HCT116 (cell line): ENCODE measurements at regions not wholly inside any gene's neighbourhood (a gene's known extent, or its start where the extent isn't known, plus 50 kb on each side); places are given as distances from the start of the nearest gene placed in this dataset.

ENCODE experiments used
- ATAC-seq: fragments of 200-7000 bp; cut with Tn5 transposase; 2 replicates; pipeline ENCODE4 v1.9.1; 2020; ENCODE audit warnings: mild to moderate bottlenecking, moderate library complexity
- BruUV-seq: library from RNA; stranded (reverse); fragments of 400-500 nt; replicated peaks from 2 replicates; lab custom pipeline; 2021; lab: Mats Ljungman, UMichigan
- CTCF ChIA-PET: fragments of 300-600 bp; sonication (Branson Sonifier 250); formaldehyde crosslinking; loops from one replicate; lab custom pipeline; 2021; ENCODE audit warnings: antibody characterized with exemption; lab: Charles Lee
- POLR2A ChIA-PET: fragments of 300-600, 350-600 bp; sonication (Branson Sonifier 250); formaldehyde crosslinking; loops from one replicate; lab custom pipeline; 2021; ENCODE audit warnings: antibody characterized with exemption; lab: Charles Lee
- RAD21 ChIA-PET, 2 experiments: fragments of 300-600 bp; sonication (Branson Sonifier 250); formaldehyde crosslinking; loops; one replicate each; lab custom pipeline; 2023; ENCODE audit warnings: low total read pairs in 2 of 2; ENCODE audit not compliant: uncharacterized antibody in 2 of 2, unreplicated experiment in 2 of 2, low non-redundant PET in 1 of 2; lab: Charles Lee
- DNase-seq: peaks from one replicate; pipeline ENCODE4 v3.0.0-alpha.2; 2010; ENCODE audit warnings: low read depth, low spot score
- H2AFZ ChIP-seq: fragments of 200-600 bp; shearing (Covaris generic), sonication (generic); 2 replicates; pipeline ENCODE4 v1.6.1; 2017; ENCODE audit warnings: low read depth, mixed run types, mixed read lengths, antibody characterized with exemption, low read length; ENCODE audit not compliant: poor library complexity, severe bottlenecking
- H3K27ac ChIP-seq: 2 replicates; pipeline ENCODE4 v1.5.1; 2012; ENCODE audit warnings: low read depth, low read length
- H3K27me3 ChIP-seq: fragments of 200-600 bp; sonication (generic); 2 replicates; pipeline ENCODE4 v1.6.1; 2016; ENCODE audit warnings: mixed run types, low read length, mixed read lengths; ENCODE audit not compliant: insufficient read depth
- H3K36me3 ChIP-seq, 2 experiments: fragments of 200-500 bp in 1 of 2; fragments of 200-600 bp in 1 of 2; sonication (Bioruptor generic) in 1 of 2; sonication (generic) in 1 of 2; 2 replicates each; pipeline versions ENCODE4 v1.5.1 to v1.6.1; 2014 to 2016; ENCODE audit warnings: low read length in 2 of 2, inconsistent platforms in 1 of 2, mixed read lengths in 1 of 2, mixed run types in 1 of 2; ENCODE audit not compliant: insufficient read depth in 2 of 2, control insufficient read depth in 1 of 2
- H3K4me1 ChIP-seq, 2 experiments: fragments of 200-600 bp in 1 of 2; sonication (generic) in 1 of 2; 2 replicates each; pipeline versions ENCODE4 v1.5.1 to v1.6.1; 2012 to 2017; ENCODE audit warnings: low read length in 2 of 2, inconsistent platforms in 1 of 2, mild to moderate bottlenecking in 1 of 2, mixed read lengths in 1 of 2, mixed run types in 1 of 2, moderate library complexity in 1 of 2; ENCODE audit not compliant: insufficient read depth in 2 of 2, control insufficient read depth in 1 of 2
- H3K4me2 ChIP-seq: fragments of 200-600 bp; sonication (generic); 2 replicates; pipeline ENCODE4 v1.6.1; 2017; ENCODE audit warnings: mixed run types, low read length, mixed read lengths
- H3K4me3 ChIP-seq, 2 experiments: fragments of 200-600 bp in 1 of 2; sonication (generic) in 1 of 2; replicated peaks in 1 of 2; 2 replicates each; pipeline ENCODE4 v1.5.1; 2011 to 2016; ENCODE audit warnings: low read length in 2 of 2, control low read depth in 1 of 2, low read depth in 1 of 2, mild to moderate bottlenecking in 1 of 2, mixed read lengths in 1 of 2, mixed run types in 1 of 2
- H3K79me2 ChIP-seq: fragments of 200-600 bp; sonication (generic); 2 replicates; pipeline ENCODE4 v1.6.1; 2017; ENCODE audit warnings: mild to moderate bottlenecking, mixed run types, low read length, moderate library complexity, mixed read lengths; ENCODE audit not compliant: insufficient read depth
- H3K9ac ChIP-seq: fragments of 200-600 bp; sonication (generic); 2 replicates; pipeline ENCODE4 v1.6.1; 2016; ENCODE audit warnings: low read length, mixed read lengths
- H3K9me2 ChIP-seq: fragments of 200-600 bp; sonication (generic), shearing (Covaris generic); 2 replicates; pipeline ENCODE4 v1.6.1; 2017; ENCODE audit warnings: mixed run types, mild to moderate bottlenecking, moderate library complexity; ENCODE audit not compliant: insufficient read depth
- H3K9me3 ChIP-seq, 2 experiments: fragments of 200-500 bp in 1 of 2; fragments of 200-600 bp in 1 of 2; sonication (Bioruptor generic) in 1 of 2; sonication (generic) in 1 of 2; 2 replicates each; pipeline ENCODE4 v1.6.1; 2014 to 2017; ENCODE audit warnings: low read length in 2 of 2, mixed read lengths in 2 of 2, inconsistent platforms in 1 of 2, low read depth in 1 of 2, mild to moderate bottlenecking in 1 of 2, mixed run types in 1 of 2, moderate library complexity in 1 of 2; ENCODE audit not compliant: control insufficient read depth in 1 of 2, insufficient read depth in 1 of 2
- H4K20me1 ChIP-seq: fragments of 200-600 bp; sonication (generic), shearing (Covaris generic); 2 replicates; pipeline ENCODE4 v1.6.1; 2017; ENCODE audit warnings: mixed run types, mild to moderate bottlenecking, moderate library complexity; ENCODE audit not compliant: insufficient read depth
- ATF3 ChIP-seq: IDR thresholded peaks from 2 replicates; pipeline ENCODE4 v1.6.1; 2012
- CEBPB ChIP-seq: IDR thresholded peaks from 2 replicates; pipeline ENCODE4 v1.6.1; 2012; ENCODE audit warnings: low read depth
- EGR1 ChIP-seq: IDR thresholded peaks from 2 replicates; pipeline ENCODE4 v1.6.1; 2012; ENCODE audit warnings: low read depth
- ELF1 ChIP-seq: IDR thresholded peaks from 2 replicates; pipeline ENCODE4 v1.6.1; 2012; ENCODE audit warnings: low read depth, borderline replicate concordance
- EZH2 ChIP-seq: fragments of 200-600 bp; sonication (generic); IDR thresholded peaks from 2 replicates; pipeline ENCODE4 v1.6.1; 2017; ENCODE audit warnings: antibody characterized with exemption, mixed run types
- FOSL1 ChIP-seq: IDR thresholded peaks from 2 replicates; pipeline ENCODE4 v1.6.1; 2012; ENCODE audit warnings: low read depth
- JUND ChIP-seq: IDR thresholded peaks from 2 replicates; pipeline ENCODE4 v1.6.1; 2012
- MAX ChIP-seq: IDR thresholded peaks from 2 replicates; pipeline ENCODE4 v1.6.1; 2012
- POLR2A ChIP-seq: IDR thresholded peaks from 2 replicates; pipeline ENCODE4 v1.7.0; 2011; ENCODE audit warnings: borderline replicate concordance; ENCODE audit not compliant: insufficient read depth, insufficient read length; ENCODE audit errors: extremely low read depth
- POLR2AphosphoS5 ChIP-seq: IDR thresholded peaks from 2 replicates; pipeline ENCODE4 v1.6.1; 2011; ENCODE audit warnings: mild to moderate bottlenecking, low read depth, low read length, moderate library complexity
- REST ChIP-seq: IDR thresholded peaks from 2 replicates; pipeline ENCODE4 v1.6.1; 2012; ENCODE audit warnings: low read depth
- SIN3A ChIP-seq: IDR thresholded peaks from 2 replicates; pipeline ENCODE4 v1.6.1; 2012; ENCODE audit warnings: low read depth
- TCF7L2 ChIP-seq: IDR thresholded peaks from 2 replicates; pipeline ENCODE4 v1.7.0; 2011; ENCODE audit warnings: borderline replicate concordance, inconsistent platforms; ENCODE audit not compliant: insufficient read depth, insufficient read length; ENCODE audit errors: extremely low read depth
- ZFX ChIP-seq: fragments of 450-650 bp; IDR thresholded peaks from 2 replicates; pipeline ENCODE4 v1.6.1; 2017
- ZNF274 ChIP-seq: fragments of 200-500 bp; sonication (Bioruptor generic); IDR thresholded peaks from 2 replicates; pipeline ENCODE4 v1.6.1; 2014; ENCODE audit warnings: mild to moderate bottlenecking, low read depth, low read length, inconsistent platforms
- intact Hi-C: fragments of 100-400 bp; cut with micrococcal nuclease; formaldehyde crosslinking; loops from 2 replicates; pipeline ENCODE4 v1.10.0; 2022

- no peak overlapping the region for H3K4me2 ChIP-seq
- BruUV-seq, result no TSS peak
- ATAC-seq, result no peak
These were observed 300.5 kb downstream of the HTR7 start for GRCh38 chr10:90557385-90557784.

More at GRCh38 chr10:90557385-90557784, 300.5 kb downstream of the HTR7 start:
- no peaks in the 10 kb centered on the region for H3K27me3 ChIP-seq
- no peaks in the 10 kb centered on the region for H4K20me1 ChIP-seq
- H3K36me3 ChIP-seq, result no peaks in the 10 kb centered on the region
- H3K4me3 ChIP-seq, result no peak overlapping the region
- ChIA-PET RAD21 (no interaction called here), POLR2A (no interaction called here), CTCF (no interaction called here)
- no peaks in the 10 kb centered on the region for H3K9me2 ChIP-seq
- TF ChIP-seq POLR2A (no peak), FOSL1 (no peak), EZH2 (no peak), SIN3A (no peak), POLR2AphosphoS5 (no peak), ELF1 (no peak), MAX (no peak), REST (no peak), EGR1 (no peak), TCF7L2 (no peak), ZNF274 (no peak), JUND (no peak), CEBPB (no peak), ATF3 (no peak), ZFX (no peak)
- intact Hi-C loops, result no loop called here
- no peaks in the 10 kb centered on the region; a peak in 1 of 4 replicates for H3K9me3 ChIP-seq
- H3K4me1 ChIP-seq, result peaks cover 3 to 8% of the 10 kb centered on the region in 2 experiments; a peak in 3 of 4 replicates
- H2AFZ ChIP-seq, result no peak overlapping the region
- no peak overlapping the region for H3K27ac ChIP-seq
- H3K9ac ChIP-seq, result no peak overlapping the region
- DNase-seq, result no peak
- H3K79me2 ChIP-seq, result no peaks in the 10 kb centered on the region
